Natural killer cell (primary cell): ENCODE measurements at regions not wholly inside any gene's neighbourhood (a gene's known extent, or its start where the extent isn't known, plus 50 kb on each side); places are given as distances from the start of the nearest gene placed in this dataset.

ENCODE experiments used
- ATAC-seq, 3 donors: fragments of 150-1000 bp in 2 of 3; fragments of 200-7000 bp in 1 of 3; cut with Tn5 transposase; 1 replicate in 1 of 3; 2 replicates in 2 of 3; pipeline ENCODE4 v1.10.0; 2021; ENCODE audit warnings: mild to moderate bottlenecking in 2 of 3, moderate library complexity in 2 of 3
- DNase-seq, 2 donors: peaks; one replicate each; pipeline versions ENCODE4 v3.0.0 to v3.0.0-alpha.2; 2013 to 2021; ENCODE audit warnings: mixed read lengths in 1 of 2
- H3K27ac ChIP-seq: one replicate; pipeline ENCODE4 v1.5.1; 2013; ENCODE audit warnings: mild to moderate bottlenecking, low read length
- H3K27me3 ChIP-seq: one replicate; pipeline ENCODE4 v1.6.1; 2013; ENCODE audit warnings: low read length; ENCODE audit not compliant: control insufficient read depth, insufficient read depth
- H3K36me3 ChIP-seq: one replicate; pipeline ENCODE4 v1.6.1; 2013; ENCODE audit warnings: low read length; ENCODE audit not compliant: control insufficient read depth, insufficient read depth
- H3K4me1 ChIP-seq: one replicate; pipeline ENCODE4 v1.6.1; 2013; ENCODE audit warnings: low read length; ENCODE audit not compliant: control insufficient read depth, insufficient read depth
- H3K4me3 ChIP-seq: one replicate; pipeline ENCODE4 v1.5.1; 2013; ENCODE audit warnings: low read length
- H3K9me3 ChIP-seq: one replicate; pipeline ENCODE4 v1.6.1; 2013; ENCODE audit warnings: low read length; ENCODE audit not compliant: control insufficient read depth, insufficient read depth
- H3K27ac Mint-ChIP-seq, 2 donors: one replicate each; pipeline ENCODE4 v1.8.0; 2022; ENCODE audit warnings: mild to moderate bottlenecking in 2 of 2, mixed read lengths in 2 of 2, moderate library complexity in 1 of 2
- H3K27me3 Mint-ChIP-seq, 2 donors: one replicate each; pipeline ENCODE4 v1.8.0; 2022; ENCODE audit warnings: low read depth in 2 of 2, mixed read lengths in 2 of 2
- H3K36me3 Mint-ChIP-seq: one replicate; pipeline ENCODE4 v1.8.0; 2022; ENCODE audit warnings: mixed read lengths
- H3K4me1 Mint-ChIP-seq, 2 donors: one replicate each; pipeline ENCODE4 v1.8.0; 2022; ENCODE audit warnings: mixed read lengths in 2 of 2
- H3K4me3 Mint-ChIP-seq: one replicate; pipeline ENCODE4 v1.8.0; 2022; ENCODE audit warnings: mild to moderate bottlenecking, moderate library complexity, mixed read lengths
- H3K9me3 Mint-ChIP-seq, 2 donors: one replicate each; pipeline ENCODE4 v1.8.0; 2022; ENCODE audit warnings: mixed read lengths in 2 of 2
- CTCF ChIP-seq: fragments of 200-600 bp; IDR thresholded peaks from one replicate; pipeline ENCODE4 v1.8.0; 2022; ENCODE audit warnings: antibody characterized with exemption
- WGBS: methylation state at CpG from one replicate; pipeline ENCODE4 v1.1.7; 2013; ENCODE audit warnings: missing lambda C conversion rate; ENCODE audit not compliant: insufficient coverage; 5-methylcytosine and 5-hydroxymethylcytosine counted together
- intact Hi-C: fragments of 100-400 bp; cut with micrococcal nuclease; formaldehyde crosslinking; loops from one replicate; pipeline ENCODE4 v1.14.2; 2022

- 94% methylated on average over 17 of the region's 17 CpGs for WGBS
- intact Hi-C loops: no loop called here
- H3K4me3 Mint-ChIP-seq: no peak overlapping the region
- Histone ChIP-seq H3K9me3 (peaks cover 9% of the 10 kb centered on the region), H3K4me1 (no peaks in the 10 kb centered on the region), H3K27ac (no peak overlapping the region), H3K36me3 (no peaks in the 10 kb centered on the region), H3K27me3 (no peaks in the 10 kb centered on the region), H3K4me3 (no peak overlapping the region)
- no peaks in the 10 kb centered on the region for H3K27me3 Mint-ChIP-seq
- ATAC-seq: no peak
- H3K4me1 Mint-ChIP-seq: no peaks in the 10 kb centered on the region
- H3K9me3 Mint-ChIP-seq: peaks cover 7 to 8% of the 10 kb centered on the region in 2 donors
- H3K36me3 Mint-ChIP-seq: no peaks in the 10 kb centered on the region
- no peak for TF ChIP-seq CTCF
- no peak overlapping the region for H3K27ac Mint-ChIP-seq
- DNase-seq: no peak
These were observed 685.3 kb downstream of the TRIML1 start for GRCh38 chr4:188824553-188824952.

- no peaks in the 10 kb centered on the region for H3K36me3 ChIP-seq
- TF ChIP-seq CTCF: no peak
- intact Hi-C loops: no loop called here
- no peak overlapping the region for H3K4me3 ChIP-seq
- H3K27ac ChIP-seq: no peak overlapping the region
- H3K4me1 ChIP-seq: no peaks in the 10 kb centered on the region
- ATAC-seq: no peak
- no peaks in the 10 kb centered on the region for H3K27me3 ChIP-seq
- Mint-ChIP-seq H3K27me3 (no peaks in the 10 kb centered on the region), H3K4me3 (no peak overlapping the region), H3K9me3 (peaks cover 7 to 8% of the 10 kb centered on the region in 2 donors), H3K4me1 (no peaks in the 10 kb centered on the region), H3K36me3 (no peaks in the 10 kb centered on the region), H3K27ac (no peak overlapping the region)
- DNase-seq: no peak
- peaks cover 9% of the 10 kb centered on the region for H3K9me3 ChIP-seq
These were observed 687.2 kb downstream of the TRIML1 start for GRCh38 chr4:188826393-188826792.

- no peaks in the 10 kb centered on the region for H3K36me3 ChIP-seq
- H3K27ac Mint-ChIP-seq: no peak overlapping the region
- no peak for DNase-seq
- no peaks in the 10 kb centered on the region for H3K4me1 ChIP-seq
- TF ChIP-seq CTCF: no peak
- no peak for ATAC-seq
- H3K9me3 Mint-ChIP-seq: peaks cover 10 to 12% of the 10 kb centered on the region in 2 donors
- peaks cover 2% of the 10 kb centered on the region for H3K9me3 ChIP-seq
- no peaks in the 10 kb centered on the region for H3K27me3 Mint-ChIP-seq
- WGBS: 69% methylated on average over 1 of the region's 1 CpG
- no peak overlapping the region for H3K4me3 ChIP-seq
- no peaks in the 10 kb centered on the region for H3K36me3 Mint-ChIP-seq
- H3K4me3 Mint-ChIP-seq: no peak overlapping the region
- no peaks in the 10 kb centered on the region for H3K27me3 ChIP-seq
- no peak overlapping the region for H3K27ac ChIP-seq
- H3K4me1 Mint-ChIP-seq: no peaks in the 10 kb centered on the region
- intact Hi-C loops: no loop called here
These were observed 700.5 kb downstream of the TRIML1 start for GRCh38 chr4:188839704-188840103.

GRCh38 chr4:188841523-188841922 is 702.3 kb downstream of the TRIML1 start:
- no peaks in the 10 kb centered on the region for H3K27me3 Mint-ChIP-seq
- H3K36me3 ChIP-seq: no peaks in the 10 kb centered on the region
- no peaks in the 10 kb centered on the region for H3K36me3 Mint-ChIP-seq
- no peaks in the 10 kb centered on the region for H3K4me1 ChIP-seq
- H3K27me3 ChIP-seq: no peaks in the 10 kb centered on the region
- H3K9me3 ChIP-seq: peaks cover 2% of the 10 kb centered on the region
- H3K4me3 Mint-ChIP-seq: no peak overlapping the region
- DNase-seq (no peak), ATAC-seq (no peak)
- intact Hi-C loops: no loop called here
- no peaks in the 10 kb centered on the region for H3K4me1 Mint-ChIP-seq
- peaks cover 18 to 21% of the 10 kb centered on the region in 2 donors for H3K9me3 Mint-ChIP-seq
- no peak for TF ChIP-seq CTCF
- no peak overlapping the region for H3K27ac Mint-ChIP-seq
- H3K4me3 ChIP-seq: no peak overlapping the region
- H3K27ac ChIP-seq: no peak overlapping the region
- 80% methylated on average over 11 of the region's 11 CpGs for WGBS
